PC-9 (cell line): ENCODE measurements at regions not wholly inside any gene's neighbourhood (a gene's known extent, or its start where the extent isn't known, plus 50 kb on each side); places are given as distances from the start of the nearest gene placed in this dataset.

Experiments
- EZH2 ChIP-seq: fragments of 200-600 bp; sonication (generic); IDR thresholded peaks from 2 replicates; pipeline ENCODE4 v1.8.0; 2017; ENCODE audit warnings: antibody characterized with exemption, low read depth
- TF ChIP-seq, protein P1 (sequence below): fragments of 200-600 bp; sonication (generic); conservative IDR thresholded peaks from 2 replicates; pipeline ENCODE4 v1.6.1; 2017; ENCODE audit warnings: mixed run types, antibody characterized with exemption, mild to moderate bottlenecking, moderate library complexity

DNA sequence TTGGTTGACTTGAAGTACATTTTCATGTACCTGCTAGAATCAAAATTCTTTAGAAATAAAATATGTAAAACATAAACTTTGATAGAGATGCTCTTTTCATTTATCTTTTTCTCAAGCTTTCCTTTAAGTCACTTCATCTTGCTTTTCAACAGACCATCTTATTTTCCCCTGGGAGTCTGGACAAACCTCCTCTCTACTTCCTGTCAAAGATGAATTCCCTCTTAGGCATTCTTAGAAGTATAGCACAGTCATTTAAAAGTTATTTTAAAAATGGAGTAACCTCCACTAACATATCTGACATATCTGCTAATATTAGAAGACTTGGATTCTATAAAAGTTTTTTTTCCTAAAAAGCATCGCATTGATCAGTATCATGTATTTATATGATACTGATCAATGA lies 84.8 kb upstream of the PAX6 start:
- TF ChIP-seq, protein P1, sequence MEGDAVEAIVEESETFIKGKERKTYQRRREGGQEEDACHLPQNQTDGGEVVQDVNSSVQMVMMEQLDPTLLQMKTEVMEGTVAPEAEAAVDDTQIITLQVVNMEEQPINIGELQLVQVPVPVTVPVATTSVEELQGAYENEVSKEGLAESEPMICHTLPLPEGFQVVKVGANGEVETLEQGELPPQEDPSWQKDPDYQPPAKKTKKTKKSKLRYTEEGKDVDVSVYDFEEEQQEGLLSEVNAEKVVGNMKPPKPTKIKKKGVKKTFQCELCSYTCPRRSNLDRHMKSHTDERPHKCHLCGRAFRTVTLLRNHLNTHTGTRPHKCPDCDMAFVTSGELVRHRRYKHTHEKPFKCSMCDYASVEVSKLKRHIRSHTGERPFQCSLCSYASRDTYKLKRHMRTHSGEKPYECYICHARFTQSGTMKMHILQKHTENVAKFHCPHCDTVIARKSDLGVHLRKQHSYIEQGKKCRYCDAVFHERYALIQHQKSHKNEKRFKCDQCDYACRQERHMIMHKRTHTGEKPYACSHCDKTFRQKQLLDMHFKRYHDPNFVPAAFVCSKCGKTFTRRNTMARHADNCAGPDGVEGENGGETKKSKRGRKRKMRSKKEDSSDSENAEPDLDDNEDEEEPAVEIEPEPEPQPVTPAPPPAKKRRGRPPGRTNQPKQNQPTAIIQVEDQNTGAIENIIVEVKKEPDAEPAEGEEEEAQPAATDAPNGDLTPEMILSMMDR = no peak
- TF ChIP-seq EZH2 = no peak
